ENCODE measurements at regions not wholly inside any gene's neighbourhood (a gene's known extent, or its start where the extent isn't known, plus 50 kb on each side); places are given as distances from the start of the nearest gene placed in this dataset.
"Not testable (repeated sequence)": the region's sequence is repeated elsewhere in the genome, so short reads cannot be mapped to it uniquely, and the experiment has no call there.

- no peaks in the 10 kb centered on the region for H3K36me3 ChIP-seq
- WGBS, 2 donors, result 67 to 75% methylated on average over 6 of the region's 6 CpGs
- no peaks in the 10 kb centered on the region for H3K27me3 ChIP-seq
- DNase-seq (no peak), ATAC-seq (ENCODE audit: low FRiP score in 2 of 2) (peak in 1 of 2 donors; percentile 67)
- H3K27ac ChIP-seq, result no peak overlapping the region
- peaks cover 0 to 4% (median 0%) of the 10 kb centered on the region in 4 donors for H3K9me3 ChIP-seq
- no peak overlapping the region for H3K4me3 ChIP-seq
- TF ChIP-seq CTCF (IDR thresholded peaks at IDR 0.05) (no peak), POLR2A (IDR thresholded peaks at IDR 0.05) (no peak), EP300 (IDR thresholded peaks at IDR 0.05) (no peak), POLR2AphosphoS5 (IDR thresholded peaks at IDR 0.05) (no peak)
- no peaks in the 10 kb centered on the region for H3K4me1 ChIP-seq
Measured at GRCh38 chr9:90189306-90189705, 453.3 kb downstream of the DIRAS2 start.

GRCh38 chr9:90192465-90192864 is 450.2 kb downstream of the DIRAS2 start:
- 50 to 62% methylated on average over 2 to 7 of the region's 7 CpGs for WGBS, 2 donors
- H3K36me3 ChIP-seq; H3K27ac ChIP-seq; H3K9me3 ChIP-seq; H3K27me3 ChIP-seq; H3K4me3 ChIP-seq; ATAC-seq (ENCODE audit: low FRiP score in 2 of 2); H3K4me1 ChIP-seq: not testable (repeated sequence)
- DNase-seq, result peak in 1 of 2 donors; percentile 74

- no peak overlapping the region for H3K27ac ChIP-seq
- H3K9me3 ChIP-seq, result no peaks in the 10 kb centered on the region
- no peak for TF ChIP-seq POLR2A (IDR thresholded peaks at IDR 0.05)
- TF ChIP-seq EP300 (IDR thresholded peaks at IDR 0.05), result no peak
- TF ChIP-seq POLR2AphosphoS5 (IDR thresholded peaks at IDR 0.05), result no peak
- TF ChIP-seq CTCF (IDR thresholded peaks at IDR 0.05), result no peak
- DNase-seq (peak in 1 of 2 donors; percentile 11), ATAC-seq (ENCODE audit: low FRiP score in 2 of 2) (no peak)
- 60 to 66% methylated on average over 3 of the region's 3 CpGs for WGBS, 2 donors
- H3K27me3 ChIP-seq, result no peaks in the 10 kb centered on the region
- no peak overlapping the region for H3K4me3 ChIP-seq
- H3K4me1 ChIP-seq, result peaks cover 0 to 4% (median 0%) of the 10 kb centered on the region in 4 donors
- H3K36me3 ChIP-seq, result no peaks in the 10 kb centered on the region
Measured at GRCh38 chr9:90198956-90199355, 443.7 kb downstream of the DIRAS2 start.

GRCh38 chr9:90201766-90202165 is 440.9 kb downstream of the DIRAS2 start:
- no peaks in the 10 kb centered on the region for H3K9me3 ChIP-seq
- no peak for TF ChIP-seq POLR2AphosphoS5 (IDR thresholded peaks at IDR 0.05)
- TF ChIP-seq POLR2A (IDR thresholded peaks at IDR 0.05), result no peak
- no peak for TF ChIP-seq CTCF (IDR thresholded peaks at IDR 0.05)
- no peak for TF ChIP-seq EP300 (IDR thresholded peaks at IDR 0.05)
- H3K27ac ChIP-seq, result no peak overlapping the region
- WGBS, 2 donors, result 63 to 64% methylated on average over 2 of the region's 2 CpGs
- H3K4me3 ChIP-seq, result no peak overlapping the region
- DNase-seq (no peak), ATAC-seq (ENCODE audit: low FRiP score in 2 of 2) (no peak)
- H3K4me1 ChIP-seq, result peaks cover 0 to 4% (median 0%) of the 10 kb centered on the region in 4 donors
- no peaks in the 10 kb centered on the region for H3K36me3 ChIP-seq
- H3K27me3 ChIP-seq, result no peaks in the 10 kb centered on the region

GRCh38 chr9:90204128-90204831 is 438.3 kb downstream of the DIRAS2 start:
- H3K27me3 ChIP-seq, result no peaks in the 10 kb centered on the region
- H3K27ac ChIP-seq, result no peak overlapping the region
- no peaks in the 10 kb centered on the region for H3K4me1 ChIP-seq
- DNase-seq (no peak), ATAC-seq (ENCODE audit: low FRiP score in 2 of 2) (no peak)
- WGBS, 2 donors, result 77 to 85% methylated on average over 7 of the region's 7 CpGs
- no peak overlapping the region for H3K4me3 ChIP-seq
- no peaks in the 10 kb centered on the region for H3K36me3 ChIP-seq
- H3K9me3 ChIP-seq, result no peaks in the 10 kb centered on the region
- TF ChIP-seq POLR2A (IDR thresholded peaks at IDR 0.05) (no peak), CTCF (IDR thresholded peaks at IDR 0.05) (no peak)

GRCh38 chr9:90213045-90213444 is 429.6 kb downstream of the DIRAS2 start:
- not testable (repeated sequence) for H3K27ac ChIP-seq; ATAC-seq (ENCODE audit: low FRiP score in 2 of 2); H3K4me3 ChIP-seq; H3K27me3 ChIP-seq; DNase-seq; H3K4me1 ChIP-seq; H3K36me3 ChIP-seq; H3K9me3 ChIP-seq
- 54 to 71% methylated on average over 7 to 8 of the region's 9 CpGs for WGBS, 2 donors

Measured in upper lobe of left lung (tissue), 6 donors.